ENCODE measurements at regions not wholly inside any gene's neighbourhood (a gene's known extent, or its start where the extent isn't known, plus 50 kb on each side); places are given as distances from the start of the nearest gene placed in this dataset.
A peak's percentile ranks its signal among the peaks of the same experiment; 100 is the strongest.

DNA sequence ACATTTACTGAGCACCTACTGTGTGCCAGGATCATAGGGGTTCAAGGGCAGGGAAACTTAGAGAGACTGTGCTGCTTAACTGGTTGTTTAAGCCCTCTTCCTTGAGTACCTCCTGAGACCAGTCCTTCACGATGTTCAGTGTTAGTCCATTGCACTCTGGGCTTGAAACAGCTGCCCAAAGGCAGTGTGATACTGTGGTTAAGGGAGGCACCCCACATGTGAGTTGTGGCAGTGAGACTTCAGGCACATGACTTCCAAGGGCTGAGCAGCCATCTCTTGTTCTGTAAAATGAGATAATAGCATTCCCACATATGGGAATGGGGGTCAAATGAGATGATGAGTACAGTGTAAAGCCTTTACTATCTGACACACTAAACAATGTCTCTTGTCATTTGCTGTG is 75.1 kb downstream of the LINGO1 start:
- DNase-seq: no peak

DNA sequence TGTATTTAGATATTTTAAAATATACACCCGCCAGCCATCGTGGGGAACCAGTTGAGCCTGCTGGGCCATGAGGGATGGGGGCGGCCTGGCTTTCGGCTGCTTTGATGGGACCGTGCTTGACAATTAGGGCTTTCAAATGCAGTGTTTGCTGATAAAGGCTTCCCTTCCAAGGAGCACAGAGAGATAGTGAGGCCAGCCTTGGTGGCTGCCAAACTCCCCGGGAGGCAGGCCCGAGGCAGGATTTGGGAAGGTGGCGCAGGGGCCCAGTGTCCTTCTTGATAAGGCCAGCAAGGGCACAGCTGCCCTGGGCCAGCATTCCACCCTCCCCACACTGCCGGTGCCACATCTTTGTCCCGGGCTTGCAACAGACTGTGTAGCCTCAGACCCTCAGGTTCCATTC is 75.6 kb downstream of the LINGO1 start:
- DNase-seq: no peak

DNA sequence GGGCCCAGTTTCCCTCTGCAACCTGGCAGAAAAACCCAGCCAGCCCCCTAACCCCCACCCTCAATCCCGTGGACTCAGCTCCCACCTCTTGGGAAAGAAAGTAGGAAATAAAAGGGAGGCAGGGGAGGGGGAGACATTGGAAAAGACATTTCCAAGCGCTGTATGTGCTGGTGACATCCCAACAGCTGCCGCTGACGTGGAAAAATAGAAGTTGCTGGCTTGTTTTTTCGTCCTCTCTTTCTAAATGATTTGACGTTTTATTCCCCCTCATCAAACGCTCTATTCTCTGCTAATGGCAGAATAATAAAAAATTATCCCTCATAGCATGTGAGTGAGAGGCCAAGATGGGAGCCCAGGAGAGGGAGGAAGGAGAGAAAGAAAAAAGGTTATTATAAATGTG is 76.1 kb downstream of the LINGO1 start:
- no peak for DNase-seq

DNA sequence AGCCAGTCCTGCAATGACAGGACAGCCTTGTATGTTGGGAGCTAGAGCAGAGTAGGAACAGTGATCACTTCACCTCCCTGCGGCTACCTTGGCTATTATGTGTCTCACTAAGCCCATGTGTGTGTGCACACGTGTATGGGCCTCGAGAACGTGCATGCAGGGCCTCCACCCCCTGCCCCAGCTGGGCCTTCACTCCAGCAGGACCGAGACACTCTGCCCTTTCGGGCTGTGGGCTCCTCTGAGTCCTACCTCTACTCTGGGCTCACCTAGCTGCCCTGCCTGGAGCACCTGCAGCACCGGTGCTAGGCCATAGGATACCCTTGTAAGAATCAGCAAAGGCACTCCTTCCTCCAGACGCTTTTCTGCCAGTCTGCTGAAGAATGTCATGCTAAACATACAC is 77.5 kb downstream of the LINGO1 start:
- DNase-seq: no peak

DNA sequence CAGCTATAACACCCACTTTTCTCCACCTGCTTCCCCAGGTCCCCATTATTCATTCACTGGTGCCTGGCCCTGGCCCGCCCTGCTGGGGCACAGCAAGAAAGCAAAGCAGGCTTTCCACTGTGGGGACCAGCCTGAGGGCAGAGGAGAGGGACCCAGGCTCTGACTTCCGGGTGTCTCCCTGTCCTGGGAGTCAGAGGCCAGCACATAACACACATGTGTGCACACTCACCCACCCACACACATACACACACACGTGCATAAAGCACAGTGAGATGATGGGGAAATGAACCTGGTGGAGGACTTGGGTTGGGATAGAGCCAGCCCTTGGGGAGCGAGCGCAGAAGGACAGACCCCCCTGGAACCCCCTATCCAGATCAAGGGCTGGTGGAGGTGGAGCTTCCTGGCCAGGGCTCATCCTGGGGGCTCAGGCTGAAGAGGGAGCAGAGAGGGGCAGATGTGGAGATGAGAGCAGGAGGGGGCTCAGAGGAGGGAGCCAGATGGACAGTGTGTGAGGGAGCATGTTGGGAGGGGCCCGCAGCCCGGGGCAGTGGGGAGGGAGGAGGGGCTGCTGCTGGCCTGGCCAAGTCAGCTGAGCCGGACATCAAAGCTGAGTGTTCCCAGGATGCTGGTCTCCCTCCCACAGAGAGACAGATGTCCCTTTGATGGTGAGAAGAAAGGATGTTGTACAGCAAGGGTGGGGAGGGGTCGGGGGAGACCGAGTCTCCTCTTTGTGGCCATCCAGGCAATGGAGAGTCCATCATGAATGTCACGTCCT is 78.2 kb downstream of the LINGO1 start:
- no peak for DNase-seq

DNA sequence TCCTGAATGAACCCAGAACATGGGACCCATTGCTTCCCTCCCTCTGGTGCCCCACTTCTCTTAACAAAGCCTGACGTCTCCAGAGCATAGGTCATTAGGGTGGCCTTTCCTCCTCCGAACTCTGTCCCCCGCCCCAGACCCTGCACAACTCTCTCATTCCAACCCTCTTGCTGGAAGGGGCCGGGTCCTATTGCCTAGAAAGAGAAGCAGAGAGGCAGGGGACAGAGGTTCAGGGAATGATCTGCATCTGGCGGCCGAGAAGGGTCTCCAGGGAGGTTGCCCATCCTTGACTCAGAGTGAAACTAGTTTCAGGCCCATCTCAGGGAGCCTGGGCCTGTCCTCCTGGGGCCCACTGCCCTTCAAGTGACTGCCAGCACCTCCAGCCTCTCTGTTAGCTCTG is 79.0 kb downstream of the LINGO1 start:
- no peak for DNase-seq

DNA sequence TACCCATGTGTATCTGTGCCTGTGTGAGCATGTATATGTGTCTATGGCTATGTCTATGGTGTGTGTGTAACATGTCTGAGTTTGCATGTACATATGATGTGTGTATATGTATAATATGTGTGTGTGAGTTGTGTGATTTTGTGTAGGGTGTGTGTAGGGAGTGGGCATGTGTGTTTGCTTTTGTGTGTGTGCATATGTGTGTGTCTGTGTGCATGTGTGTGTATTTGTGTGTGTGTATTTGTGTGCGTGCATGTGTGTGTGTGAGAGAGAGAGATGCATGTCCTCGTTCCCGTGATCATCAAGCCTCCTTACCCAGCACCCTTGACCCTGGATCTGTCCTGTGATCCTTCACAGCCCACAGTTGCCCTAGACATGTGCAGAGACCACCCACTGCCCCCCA is 79.5 kb downstream of the LINGO1 start:
- no peak for DNase-seq

DNA sequence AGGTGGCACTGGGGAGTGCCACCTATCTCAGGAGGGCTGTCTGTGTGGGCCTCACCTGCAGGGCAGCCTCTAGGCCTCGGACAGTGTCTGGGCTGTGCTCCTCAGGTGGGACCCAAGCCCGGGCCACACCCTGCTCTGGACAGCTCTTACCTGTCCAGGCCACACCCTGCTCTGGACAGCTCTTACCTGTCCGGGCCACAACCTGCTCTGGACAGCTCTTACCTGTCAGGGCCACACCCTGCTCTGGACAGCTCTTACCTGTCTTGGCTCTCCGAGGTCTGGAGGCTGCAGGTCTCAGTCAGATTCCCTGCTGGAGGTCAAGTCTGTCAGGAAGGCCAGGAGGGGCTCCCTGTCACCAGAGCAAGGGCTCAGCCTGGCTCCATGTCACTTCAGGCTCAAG is 80.6 kb downstream of the LINGO1 start:
- no peak for DNase-seq

DNA sequence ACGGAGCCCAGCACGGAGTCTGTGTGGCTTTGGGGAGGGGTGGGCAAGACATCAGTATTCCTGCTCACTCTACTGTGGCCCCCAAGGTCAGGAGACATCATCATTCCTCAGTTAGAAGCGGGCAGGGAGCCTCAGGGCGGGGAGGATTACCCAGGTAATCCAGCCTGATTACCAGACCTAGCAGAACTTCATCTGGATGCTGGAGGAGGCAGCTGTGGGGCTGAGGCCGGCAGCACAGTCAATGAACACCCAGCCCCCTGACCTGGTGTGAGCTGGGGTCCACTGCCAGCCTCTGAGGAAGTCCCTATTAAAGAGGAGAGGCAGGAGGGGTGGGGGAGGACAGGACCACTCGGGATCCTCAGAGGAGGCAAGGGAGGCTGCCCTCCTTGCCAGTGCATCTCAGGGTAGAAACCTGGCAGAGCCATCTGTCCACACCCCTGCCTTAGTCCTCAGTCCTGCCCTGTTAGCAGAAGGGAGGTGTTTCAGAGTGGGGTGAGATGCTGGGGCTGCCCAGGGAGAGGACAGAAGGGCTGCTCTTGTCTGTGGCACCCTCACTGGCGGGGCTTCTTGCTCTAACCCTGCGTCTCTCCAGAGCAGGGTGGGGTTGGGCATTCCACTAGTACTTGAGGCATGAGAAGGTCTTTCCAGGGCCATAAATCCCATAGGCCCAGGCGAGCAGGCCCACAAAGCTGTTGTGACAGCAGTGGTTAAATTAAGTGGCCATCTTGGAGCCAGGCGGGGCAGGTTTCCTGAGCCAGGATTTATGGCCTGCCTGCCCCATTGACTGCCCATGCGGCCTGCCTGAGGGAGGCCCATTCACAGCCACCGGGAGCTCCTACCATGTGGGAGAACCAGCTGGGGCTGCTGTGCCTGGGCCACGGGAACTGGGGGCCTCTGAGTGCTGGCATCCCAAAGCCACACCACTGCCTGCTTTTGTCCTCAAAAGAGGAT is 82.1 kb downstream of the LINGO1 start:
- no peak for DNase-seq

DNA sequence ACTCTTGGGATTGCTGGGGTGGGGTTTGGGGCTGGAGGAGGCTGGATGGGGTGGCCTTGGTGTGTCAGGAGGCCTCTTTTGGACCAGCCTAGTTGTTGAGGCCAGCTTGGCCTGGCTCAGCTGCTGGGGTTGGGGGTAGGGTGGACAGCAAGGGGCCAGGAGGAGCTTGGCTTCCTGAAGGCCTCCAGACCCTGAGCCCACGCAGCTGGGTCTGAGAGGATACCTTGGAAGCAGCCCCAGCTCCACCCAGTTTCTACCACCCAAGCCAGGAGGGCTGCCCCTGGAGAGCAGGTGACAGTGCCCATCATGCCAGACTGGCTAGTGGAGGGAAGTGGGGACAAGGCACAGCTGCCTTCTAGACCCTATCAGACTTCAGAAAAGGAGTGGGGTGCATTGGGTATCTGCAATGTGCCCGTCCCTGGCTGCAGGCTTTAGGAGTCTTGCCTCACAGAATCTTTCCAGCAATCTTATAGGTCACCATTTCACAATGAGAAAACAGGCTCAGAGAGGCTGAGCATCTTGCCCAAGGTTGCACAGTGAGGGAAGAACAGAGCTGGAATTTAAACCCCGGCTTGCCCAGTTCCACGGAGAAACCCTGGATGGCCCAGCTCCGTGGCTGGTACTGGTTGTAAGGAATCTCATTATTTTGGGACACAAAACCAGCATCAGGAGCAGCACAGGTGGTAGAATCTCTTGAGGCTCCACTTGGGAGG is 83.0 kb downstream of the LINGO1 start:
- no peak for DNase-seq

DNA sequence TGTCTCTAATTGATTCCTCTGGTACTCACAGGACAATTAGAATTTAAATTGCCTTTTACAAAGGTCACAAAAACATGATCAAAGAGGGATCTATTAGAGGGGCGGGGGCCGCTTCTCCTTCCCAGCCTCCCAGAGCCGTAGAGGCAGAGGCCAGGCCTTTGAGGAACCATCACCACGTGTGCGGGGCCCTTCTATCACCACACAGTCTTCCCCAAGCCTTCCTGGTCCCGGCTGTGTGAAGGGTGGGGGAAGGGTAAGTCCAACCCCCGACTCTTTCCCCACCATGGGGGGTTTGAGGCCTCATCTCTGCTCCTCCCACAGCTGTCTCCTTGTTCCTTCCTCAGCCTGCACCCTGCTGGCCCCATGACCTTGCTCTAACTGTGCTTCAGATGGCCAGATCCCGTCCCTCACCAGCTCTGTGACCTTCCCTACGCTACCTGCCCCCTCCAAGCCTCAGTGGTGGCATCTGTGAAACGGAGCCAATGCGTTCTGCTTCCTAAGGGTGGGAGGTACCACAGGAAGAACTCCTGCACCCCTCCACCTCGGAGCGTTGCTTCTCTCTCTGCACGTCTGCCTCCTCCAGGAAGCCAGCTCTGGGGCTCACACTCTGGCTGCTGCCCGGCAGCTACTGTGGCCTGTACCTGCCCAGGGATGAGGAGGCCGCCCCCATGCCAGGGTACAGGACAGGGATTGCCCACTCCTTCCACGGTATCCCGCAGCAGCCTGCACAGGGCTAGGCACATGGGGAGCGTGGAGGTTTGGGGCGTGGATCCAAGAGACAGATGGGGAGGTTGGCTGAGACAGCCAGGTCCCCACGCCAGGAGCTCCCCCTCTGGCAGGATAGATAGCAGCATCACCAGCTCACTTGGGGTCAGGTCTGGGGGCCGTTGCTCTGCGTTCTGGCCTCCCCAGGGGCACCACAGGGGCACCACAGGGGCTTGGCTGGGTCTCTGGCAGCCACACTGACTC is 83.8 kb downstream of the LINGO1 start:
- DNase-seq: no peak

DNA sequence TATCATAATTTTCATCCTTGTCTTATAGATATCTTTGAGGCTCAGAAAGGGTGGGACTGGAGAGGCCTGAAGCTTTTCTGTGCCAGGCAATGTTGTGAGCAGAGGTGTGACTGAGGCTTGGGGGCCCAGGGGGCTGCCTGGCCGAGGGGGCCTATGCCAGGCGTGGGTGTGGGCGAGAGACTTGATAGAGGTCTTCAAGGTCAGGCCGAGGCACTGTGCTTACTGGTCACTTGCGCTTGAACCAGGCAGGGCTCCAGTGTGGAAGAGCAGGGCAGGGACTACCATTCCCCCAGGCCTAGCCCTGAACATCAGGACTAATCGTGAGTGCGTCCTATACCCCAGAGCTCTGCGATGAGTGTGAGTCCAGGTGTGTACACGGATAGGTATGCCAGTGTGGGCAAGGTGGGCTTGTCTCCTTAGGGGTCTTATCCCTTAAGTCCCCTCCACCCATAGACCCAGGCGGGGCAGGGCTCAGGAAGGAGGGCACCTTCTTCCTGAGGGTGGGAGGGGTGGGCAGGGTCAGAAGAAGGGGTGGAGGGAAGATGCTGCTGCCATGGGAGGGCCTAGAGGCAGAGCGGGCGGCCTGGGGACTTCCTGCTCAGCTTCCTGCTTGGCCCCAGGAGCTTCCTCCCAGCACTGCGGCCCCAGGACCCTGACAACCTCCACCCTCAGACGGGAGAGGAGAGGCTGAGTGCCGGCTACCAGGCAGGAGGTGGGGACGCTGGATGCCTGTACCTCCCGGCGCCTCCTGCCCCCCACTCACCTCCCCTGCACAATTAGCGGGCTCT is 84.7 kb downstream of the LINGO1 start:
- no peak for DNase-seq

DNA sequence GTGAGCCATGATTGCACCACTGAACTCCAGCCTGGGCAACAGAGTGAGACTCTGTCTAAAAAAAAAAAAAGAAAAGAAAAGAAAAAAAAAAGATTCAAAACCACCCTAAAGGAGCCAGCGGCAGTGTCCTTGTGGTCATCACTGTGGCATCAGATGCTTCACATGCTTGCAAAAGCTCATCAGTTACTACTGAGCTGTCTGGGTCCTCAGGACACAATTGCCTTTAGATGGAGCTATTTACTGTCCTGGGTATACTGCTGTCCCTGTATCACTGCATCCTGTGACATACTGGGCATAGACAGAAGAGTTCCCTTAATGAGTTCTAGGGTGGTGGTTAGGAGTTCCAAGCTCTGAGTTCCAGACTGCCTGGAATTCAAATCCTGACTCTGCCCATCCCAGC is 85.8 kb downstream of the LINGO1 start:
- no peak for DNase-seq

DNA sequence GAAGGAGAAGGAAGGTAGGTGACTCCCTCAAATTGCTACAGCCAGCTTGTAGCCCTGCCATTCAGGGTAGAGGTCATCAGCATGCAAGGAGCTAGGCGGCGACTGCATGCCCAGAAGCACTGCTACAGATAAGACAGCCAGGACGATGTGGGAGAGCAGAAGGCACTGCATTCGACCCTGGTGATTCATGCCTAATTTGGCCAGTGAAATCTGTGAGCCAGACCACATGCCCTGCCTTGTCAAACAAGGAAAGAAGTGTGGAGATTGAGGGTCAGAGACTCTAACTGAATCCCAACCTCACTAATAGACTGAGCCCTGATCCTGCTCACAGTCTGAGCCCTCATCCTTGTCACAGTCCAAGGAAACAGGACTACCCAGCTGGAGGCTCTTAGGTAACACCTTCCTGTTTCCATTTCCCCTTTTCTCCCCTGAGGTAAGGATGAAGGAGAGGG is 86.6 kb downstream of the LINGO1 start:
- no peak for DNase-seq

DNA sequence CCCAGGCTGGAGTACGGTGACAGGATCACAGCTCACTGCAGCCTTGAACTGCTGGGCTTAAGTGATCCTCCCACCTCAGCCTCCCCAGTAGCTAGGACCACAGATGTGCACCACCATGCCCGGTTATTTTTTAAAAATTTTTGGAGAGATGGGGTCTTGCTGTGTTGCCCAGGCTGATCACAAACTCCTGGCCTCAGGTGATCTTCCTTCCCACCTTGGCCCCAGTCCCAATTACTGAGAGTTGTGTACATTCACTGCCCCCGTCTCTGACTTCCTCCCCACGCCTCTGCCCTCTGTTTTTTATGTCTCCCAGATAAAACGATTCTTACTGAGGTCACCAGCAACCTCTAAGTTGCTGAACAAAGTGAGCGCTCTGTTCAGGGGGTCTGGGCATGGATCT is 87.7 kb downstream of the LINGO1 start:
- no peak for DNase-seq

DNA sequence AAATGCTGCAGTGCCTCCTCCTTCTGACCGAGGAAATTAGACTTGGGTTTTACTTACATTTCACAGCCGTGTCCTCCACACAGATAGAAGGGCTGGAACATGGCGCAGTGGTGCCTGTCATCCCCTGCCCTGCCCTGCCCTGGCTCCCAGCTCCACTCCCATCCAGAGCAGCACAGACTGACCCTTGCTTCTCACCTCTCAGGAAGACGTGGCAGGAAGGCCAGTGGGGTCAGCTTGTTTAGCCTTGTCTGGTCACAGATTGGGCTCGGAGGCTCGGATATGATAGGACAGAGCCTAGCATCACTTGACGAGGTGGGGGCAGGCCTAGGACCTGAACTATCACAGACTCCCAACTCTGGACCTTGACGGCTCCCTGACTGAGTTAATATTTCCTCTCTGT is 88.5 kb downstream of the LINGO1 start:
- DNase-seq: no peak

DNA sequence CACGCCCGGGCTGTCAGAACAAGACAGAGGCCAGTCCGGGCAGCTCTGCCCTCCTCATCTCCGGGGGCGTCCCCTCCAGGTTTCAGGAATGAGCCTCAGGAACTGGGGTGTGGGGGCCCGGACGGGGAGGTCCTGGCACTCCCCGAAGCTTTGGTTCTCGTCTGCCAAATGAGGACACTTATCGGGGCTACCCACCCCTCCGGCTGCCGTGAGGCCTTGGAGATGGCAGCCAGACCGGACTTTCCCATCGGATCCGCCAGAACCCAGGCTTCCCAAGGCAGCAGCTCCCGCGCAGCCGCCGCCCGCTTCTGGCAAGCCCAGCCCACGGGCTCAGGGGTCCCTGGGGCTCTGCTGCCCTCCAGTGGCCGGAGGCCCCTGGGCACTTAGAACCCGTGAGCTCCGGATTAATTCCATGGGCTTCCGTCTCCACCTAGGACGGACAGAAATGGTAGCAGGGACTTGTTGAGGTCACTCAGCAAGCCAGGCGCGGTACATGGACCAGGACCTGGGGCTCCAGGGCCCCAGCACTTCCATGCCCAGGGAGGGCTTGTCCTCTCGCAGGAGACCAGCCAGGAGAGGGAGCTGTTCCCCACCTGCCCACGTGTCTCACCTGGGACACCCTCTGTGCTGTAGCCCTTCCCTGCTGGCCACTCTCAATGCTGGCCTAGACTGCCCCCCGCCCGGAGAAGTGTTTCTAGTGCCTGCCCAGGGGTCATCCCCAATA is 89.4 kb downstream of the LINGO1 start:
- DNase-seq: peak; percentile 80

DNA sequence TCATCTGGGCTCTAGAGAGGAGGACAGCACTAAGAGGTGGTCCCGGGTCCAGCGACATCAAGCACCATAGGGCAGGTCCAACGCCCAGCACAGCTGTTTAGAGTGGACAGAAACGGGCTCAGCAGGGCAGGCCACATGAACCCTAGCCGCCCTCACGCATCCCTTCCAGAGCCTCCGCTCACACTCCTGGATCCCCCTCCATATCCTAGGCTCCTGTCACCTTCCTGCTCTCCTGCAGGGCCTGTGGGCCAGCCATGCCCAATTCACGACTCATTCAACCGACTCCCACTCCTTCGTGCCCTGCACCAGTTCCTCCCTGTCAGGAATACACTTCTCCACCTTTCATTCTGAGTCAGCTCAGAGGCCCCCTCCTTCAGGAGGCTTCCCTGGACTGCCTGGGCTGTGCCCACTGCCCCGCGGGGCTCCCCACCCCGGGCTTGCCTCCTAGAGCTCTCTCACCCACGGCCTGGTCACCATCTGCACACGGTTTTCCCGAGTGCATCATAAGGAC is 90.2 kb downstream of the LINGO1 start:
- no peak for DNase-seq

DNA sequence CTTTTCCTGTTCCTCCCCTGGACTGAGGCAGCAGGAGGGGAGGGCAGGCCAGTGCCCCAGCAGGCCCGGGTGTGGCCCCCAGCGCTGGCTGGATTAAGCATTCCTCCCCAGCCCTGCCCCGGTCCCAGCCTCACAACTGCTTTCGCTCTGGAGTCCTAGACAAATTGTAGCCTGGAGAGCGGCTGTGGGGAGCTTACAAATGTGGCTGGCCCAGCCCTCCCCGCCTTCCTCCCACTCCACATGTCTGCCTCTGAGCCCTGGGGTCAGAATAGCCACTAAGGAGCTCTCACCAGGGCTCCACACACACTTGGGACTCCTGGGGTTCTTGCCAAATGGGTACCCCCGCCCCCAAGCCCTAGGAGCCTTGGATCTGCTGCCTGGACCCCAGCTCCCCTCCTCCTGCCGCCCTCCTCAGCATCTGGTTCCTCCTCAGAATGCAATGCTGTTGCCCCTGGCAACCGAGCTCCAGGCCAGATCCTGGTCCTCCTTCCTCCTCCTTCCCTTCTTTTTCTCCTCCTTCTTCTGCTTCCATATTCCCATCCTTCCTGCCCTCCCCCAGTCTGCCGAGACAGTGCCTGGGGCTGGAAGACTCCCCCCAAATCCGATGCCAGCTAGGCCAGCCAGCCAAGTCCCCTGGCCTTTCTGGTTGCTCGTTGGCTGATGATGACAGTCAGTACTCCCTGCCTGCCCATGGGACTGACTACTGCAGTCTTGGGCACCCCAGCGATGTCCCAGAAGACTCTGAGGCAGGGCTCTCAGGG is 91.1 kb downstream of the LINGO1 start:
- no peak for DNase-seq
